ENCODE measurements at regions not wholly inside any gene's neighbourhood (a gene's known extent, or its start where the extent isn't known, plus 50 kb on each side); places are given as distances from the start of the nearest gene placed in this dataset.
A peak's percentile ranks its signal among the peaks of the same experiment; 100 is the strongest.
"Not testable (repeated sequence)": the region's sequence is repeated elsewhere in the genome, so short reads cannot be mapped to it uniquely, and the experiment has no call there.

DNA sequence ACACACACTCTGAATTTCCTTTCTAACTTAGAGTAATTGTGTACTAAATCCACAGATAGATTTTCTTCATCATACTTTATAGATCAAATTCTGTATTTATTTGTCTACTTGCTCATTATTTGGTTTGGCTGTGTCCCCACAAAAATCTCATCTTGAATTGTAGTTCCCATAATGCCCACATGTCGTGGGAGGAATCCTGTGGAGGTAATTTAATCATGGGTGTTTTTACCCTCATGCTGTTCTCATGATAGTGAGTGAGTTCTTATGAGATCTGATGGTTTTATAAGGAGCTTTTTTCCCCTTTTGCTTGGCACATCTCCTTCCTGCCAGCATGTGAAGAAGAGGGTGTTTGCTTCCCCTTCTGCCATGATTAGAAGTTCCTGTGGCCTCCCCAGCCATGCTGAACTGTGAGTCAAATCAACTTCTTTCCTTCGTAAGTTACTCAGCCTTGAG, 198.3 kb upstream of the TGFBR2 start:
- DNase-seq (ENCODE audit: low read depth in 4 of 4, low spot score in 3 of 4) = no peak

DNA sequence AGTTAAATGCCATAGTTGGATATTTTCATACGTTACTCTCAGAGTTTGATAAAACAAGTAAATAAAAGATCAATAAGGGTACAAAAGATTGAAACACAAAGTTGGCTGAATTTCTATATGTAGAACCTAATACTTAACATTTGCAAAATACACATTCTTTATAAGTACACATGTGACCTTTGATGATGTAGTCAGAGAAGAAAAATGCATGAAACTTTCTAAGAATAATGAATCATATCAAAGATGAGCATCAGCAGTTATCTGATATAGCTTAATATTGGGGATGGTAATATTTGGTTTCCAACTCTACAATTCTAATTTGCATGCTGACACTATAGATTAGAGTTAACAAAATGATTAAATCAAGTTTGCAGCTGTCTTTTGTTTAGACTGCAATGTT, 188.0 kb upstream of the TGFBR2 start:
- DNase-seq (ENCODE audit: low read depth in 4 of 4, low spot score in 3 of 4) = no peak

DNA sequence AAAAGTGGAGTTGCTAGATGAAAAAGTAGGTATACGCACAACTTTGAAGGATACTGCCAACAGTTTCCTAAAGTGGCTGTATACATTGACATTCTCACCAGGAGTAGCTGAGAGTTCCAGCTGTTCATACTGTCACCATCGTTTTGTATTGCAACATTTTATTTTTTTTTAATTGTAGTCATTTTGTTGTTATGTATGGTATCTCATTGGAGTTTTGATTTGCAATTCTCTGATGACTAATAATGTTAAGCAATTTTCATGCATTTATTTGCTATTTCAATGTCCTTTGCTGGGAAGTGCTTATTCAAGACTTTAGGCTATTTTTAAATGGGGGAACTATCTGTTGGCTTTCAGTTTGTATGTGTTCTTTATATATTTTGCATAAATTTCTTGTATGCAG, 185.1 kb upstream of the TGFBR2 start:
- DNase-seq (ENCODE audit: low read depth in 4 of 4, low spot score in 3 of 4) = no peak

DNA sequence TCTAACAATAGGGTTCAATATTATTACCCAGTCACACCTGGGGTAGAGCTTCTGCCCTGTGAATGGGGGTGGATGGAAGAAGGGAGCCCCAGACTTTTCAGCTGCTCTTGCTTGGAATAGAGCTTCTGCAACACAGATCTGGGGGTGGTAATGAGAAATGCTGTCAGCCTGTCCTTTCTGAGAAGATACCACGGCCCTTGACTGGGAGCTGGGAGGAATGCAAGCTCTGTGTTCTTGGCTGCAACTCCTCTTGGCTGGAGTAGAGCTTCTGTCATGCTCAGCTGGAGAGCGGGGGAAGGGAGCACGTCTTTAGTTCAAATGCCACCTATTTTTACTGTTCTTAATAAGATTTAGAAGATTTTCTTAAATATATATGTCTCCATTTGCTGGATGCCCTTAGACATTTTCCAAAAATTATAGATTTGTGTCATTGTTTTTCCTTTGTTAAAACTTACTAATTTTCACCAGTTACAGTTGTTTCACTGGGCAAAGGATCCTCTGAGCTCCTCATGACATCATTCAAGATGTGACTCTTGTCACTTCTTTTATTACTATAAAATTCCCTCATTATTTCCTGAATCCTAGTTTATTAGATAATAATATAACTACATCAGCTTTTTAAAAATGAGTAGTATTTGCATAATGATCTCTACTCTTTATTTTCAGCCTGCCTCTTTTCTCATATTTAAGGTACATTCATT, 180.0 kb upstream of the TGFBR2 start:
- DNase-seq (ENCODE audit: low read depth in 4 of 4, low spot score in 3 of 4) = no peak

DNA sequence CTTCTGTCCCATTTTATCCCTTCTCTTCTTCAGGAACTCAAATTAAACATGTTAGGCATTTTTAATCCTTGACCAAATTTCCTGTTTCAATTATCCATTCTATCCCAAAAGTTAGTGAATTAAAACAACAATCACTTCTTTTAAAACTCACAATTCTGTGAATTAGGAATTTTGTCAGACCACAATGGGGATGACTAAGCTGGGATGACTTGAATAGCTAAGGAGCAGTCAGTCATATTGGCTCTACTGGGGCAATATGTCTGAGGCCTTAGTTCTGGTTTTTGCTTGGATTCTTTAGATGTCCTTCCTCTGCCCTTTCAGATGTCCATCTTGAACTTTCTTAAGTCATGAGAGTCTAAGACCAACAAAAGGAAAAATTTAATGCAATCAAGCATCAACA, 178.2 kb upstream of the TGFBR2 start:
- DNase-seq (ENCODE audit: low read depth in 4 of 4, low spot score in 3 of 4) = no peak

DNA sequence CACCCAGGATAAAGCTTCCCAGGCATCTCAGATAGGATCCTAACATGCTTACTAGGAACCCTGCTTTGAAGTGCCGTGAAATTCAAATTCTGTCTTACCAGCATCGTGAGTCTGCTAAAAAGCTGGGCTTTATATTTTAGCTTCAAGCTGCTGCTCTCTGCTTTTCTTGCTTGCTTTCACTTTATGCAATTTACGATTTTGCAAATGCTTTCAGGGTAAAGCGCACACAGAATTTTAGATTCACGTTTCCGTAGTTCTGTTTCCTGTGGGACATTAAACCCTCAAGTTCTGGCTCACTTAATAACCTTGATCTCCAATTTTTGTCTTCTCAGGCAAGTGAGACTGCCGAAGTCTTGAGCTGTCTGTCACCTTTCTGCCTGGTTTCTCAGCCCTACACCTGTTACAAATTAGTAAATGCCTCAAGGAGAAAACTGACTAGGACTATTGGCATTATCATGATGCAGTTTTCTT, 170.5 kb upstream of the TGFBR2 start:
- DNase-seq (ENCODE audit: low read depth in 4 of 4, low spot score in 3 of 4) = no peak

DNA sequence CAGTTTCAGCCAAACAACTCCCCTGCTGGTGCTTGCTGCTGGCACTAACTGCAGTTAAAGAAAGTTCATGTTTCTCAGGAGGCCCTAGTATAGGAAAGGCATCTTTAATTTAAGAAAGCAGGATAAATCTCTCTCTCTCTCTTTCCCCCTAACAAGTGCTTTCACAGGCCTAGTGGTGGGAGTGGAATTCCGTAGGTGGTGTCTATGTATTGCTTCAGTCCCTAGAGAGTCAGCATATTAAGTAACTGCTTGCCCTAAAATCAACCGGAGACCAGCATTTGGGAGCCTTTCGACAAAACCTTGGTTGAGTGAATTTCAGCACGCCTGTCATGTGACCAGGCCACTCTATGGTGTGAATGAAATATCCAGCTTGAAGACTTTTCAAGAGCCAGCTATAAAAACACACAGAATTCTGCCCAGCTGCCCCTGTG, 169.2 kb upstream of the TGFBR2 start:
- DNase-seq (ENCODE audit: low read depth in 4 of 4, low spot score in 3 of 4) = peak in 1 of 4 donors; percentile 24

DNA sequence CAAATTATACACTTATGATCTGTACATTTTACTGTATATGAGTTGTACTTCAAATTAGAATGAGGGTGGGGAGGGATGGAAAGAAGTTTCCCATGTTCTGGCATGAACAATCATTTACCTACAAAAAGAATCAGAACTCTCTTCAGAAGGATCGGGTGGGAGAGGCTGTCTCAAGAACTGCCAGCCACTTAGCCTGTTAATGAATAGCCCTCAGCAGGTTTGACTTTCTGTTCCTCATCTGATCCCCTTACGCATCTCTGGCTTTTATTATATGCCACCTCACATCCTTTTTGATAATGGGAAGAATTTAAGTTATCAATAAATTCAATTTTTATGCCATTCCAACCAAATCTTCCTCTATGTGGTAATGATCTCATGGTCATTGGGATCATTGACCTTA, 168.3 kb upstream of the TGFBR2 start:
- no peak for DNase-seq (ENCODE audit: low read depth in 4 of 4, low spot score in 3 of 4)

DNA sequence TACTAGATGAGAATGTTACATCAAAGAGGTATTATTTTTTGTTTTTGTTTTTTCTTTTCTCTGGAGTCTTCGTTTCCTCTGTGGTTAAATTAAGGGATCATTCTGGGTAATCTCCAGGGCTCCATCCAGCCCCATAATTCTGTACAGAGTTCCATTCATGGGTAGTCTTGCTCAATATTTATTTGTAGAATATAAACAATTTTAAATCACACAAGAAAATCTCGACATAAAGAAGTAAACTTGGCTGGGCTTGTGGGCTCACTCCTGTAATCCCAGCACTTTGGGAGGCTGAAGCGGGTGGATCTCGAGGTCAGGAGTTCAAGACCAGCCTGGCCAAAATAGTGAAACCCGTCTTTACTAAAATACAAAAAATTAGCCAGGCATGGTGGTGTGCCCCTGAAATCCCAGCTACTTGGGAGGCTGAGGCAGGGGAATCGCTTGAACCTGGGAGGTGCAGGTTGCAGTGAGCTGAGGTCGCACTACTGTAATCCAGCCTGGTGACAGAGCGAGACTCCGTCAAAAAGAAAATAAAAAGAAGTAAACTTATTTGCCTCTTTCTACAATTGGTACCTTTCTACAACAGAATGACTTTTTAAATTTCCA, 166.8 kb upstream of the TGFBR2 start:
- no peak for DNase-seq (ENCODE audit: low read depth in 4 of 4, low spot score in 3 of 4)

DNA sequence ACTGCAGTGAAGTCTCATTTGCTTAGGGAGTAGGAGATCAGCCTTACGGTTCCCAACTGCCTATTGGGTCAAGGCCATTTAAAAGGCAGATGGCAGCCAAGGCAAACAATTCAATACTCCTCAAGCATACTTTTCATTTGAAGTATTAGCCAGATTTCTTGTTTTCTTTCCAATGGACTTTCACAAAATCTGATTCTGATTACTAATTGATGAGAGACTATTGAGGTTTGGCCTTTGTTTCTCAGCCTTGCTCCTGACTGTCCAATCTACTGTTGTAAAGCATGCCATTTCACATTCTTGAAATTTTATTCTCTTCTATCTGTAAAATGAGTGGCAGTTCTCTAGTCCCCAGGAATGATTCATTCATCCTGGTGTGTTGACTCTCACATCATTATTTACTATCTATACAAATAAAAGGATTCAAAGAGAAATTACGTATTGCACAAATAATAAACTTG, 166.2 kb upstream of the TGFBR2 start:
- no peak for DNase-seq (ENCODE audit: low read depth in 4 of 4, low spot score in 3 of 4)

DNA sequence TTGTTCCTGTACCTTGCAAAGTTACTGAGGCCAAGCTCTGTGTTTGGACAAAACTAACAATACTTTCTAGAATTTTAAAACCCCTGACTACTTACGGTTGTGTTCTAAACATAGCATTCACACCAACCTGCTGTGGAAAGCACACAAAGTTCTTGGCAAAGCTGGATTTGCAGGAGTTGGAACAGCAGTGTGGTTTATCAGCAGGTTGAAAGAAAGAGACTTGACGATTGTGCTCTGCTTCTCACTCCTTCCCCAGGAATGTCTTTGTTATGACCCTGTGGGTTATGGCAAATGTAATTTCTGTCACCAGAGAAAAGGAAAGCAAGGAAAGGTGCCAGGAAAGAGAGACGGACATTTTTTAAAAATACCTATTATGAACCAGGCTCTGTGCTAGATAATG, 165.5 kb upstream of the TGFBR2 start:
- DNase-seq (ENCODE audit: low read depth in 4 of 4, low spot score in 3 of 4) = no peak

DNA sequence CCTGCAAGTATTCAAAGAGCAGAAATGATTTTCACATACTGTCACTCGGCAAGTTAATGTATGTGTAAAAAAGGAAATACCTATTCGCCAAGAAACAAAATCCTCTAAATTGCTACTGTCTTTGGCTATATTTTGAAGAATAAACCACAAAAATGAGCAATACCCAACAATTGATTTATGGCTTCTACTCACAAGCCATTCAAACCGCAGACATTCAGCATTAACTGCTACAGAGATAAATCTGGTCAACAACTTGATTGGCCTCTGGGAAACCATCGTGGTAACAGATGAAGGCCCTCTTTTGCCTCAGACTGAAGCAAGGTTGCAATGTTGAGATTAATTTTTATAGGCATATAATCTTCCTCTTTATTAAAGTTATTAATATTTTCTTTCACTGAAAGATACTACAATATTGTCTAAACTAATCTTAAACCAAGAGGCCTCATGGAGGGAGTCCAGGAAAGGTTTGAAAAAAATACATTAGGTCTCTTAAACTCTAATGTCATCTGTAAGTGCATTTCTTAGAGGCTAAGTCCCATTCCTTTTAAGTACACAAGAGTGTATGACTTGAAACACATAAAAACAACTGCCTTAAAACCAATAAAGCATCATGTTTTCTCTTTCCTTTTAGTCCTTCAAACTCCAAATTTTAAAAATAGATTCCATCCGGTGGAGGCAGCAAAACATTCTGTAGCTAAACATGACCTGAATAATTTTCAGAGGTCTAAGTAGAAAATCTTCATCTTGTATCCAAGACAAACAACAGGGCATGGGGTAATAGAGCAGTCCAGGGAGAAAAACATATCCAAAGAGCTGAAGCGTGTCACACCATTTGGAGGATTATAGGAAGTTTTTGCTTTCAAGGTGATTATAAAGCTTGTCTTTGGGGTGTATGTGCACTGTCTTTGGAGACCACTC, 162.4 kb upstream of the TGFBR2 start:
- DNase-seq (ENCODE audit: low read depth in 4 of 4, low spot score in 3 of 4) = no peak

DNA sequence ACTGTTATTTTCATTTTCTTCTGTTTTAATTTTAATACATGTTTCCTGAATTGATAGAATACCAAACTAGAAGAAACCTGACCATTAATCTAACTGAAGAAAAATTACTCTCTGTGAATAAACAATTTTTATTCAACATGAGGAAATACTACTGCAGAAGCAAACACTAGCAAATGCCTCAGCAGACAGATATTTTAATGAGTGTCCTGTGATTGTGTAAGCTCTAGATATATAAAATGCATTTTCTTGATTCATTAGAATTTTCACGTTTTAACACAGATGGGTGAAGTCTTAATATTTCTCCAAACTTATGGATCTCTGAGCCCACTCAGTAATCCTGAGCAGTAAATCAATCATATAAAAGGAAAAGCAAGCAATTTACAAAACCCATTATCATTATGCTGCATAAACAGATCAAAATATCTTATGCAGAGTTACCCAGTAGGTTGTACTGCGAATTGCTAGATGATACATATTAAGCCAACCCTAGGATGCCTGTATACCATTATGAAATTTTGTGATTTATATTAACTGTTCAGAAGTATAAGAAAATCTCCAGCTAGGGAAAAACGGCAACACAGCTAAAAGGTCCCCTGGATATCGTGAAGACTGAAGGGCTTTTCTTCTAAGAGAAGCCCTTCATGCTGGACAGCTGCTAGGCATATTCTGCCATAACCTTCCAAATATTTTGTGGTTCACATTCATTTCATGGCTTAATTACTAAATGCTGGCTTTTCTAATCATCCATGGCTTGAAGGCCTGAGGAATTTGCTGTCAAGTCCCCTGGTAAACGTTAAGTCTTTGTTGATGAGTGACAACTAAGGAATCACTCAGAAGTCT, 157.7 kb upstream of the TGFBR2 start:
- no peak for DNase-seq (ENCODE audit: low read depth in 4 of 4, low spot score in 3 of 4)

DNA sequence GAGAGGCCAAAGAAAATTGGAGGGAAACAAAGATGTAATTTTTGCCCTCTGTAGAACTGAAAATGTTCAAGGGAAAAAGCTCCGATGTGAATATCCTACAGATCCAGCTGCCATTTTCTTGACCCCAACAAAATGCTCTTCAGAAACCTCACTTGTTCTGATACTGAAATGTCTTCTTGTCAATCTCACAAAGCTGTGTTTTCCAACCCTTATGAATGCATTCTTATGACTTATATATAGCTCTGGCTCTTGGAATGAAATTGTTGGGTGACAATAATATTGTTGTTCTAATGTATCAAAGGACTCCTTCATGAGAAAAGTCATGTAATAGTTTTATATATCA, 157.1 kb upstream of the TGFBR2 start:
- no peak for DNase-seq (ENCODE audit: low read depth in 4 of 4, low spot score in 3 of 4)

DNA sequence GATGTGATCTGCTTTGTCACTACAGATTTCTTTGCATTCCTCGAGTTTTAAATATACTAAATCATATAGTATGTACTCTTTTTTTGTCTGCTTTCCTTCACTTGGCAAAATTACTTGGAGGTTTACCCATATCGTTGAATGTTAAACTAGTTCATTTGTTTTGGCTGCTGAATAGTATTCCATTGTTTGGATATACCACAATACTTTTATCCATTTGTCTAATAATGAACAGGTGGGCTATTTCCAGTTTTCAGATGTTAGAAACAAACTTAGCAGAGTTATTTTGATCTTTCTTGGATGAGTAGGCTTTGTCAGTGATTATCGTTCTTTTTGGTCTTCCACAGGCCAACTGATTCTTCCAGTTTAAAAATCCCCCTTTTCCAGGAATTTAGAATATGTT, 154.0 kb upstream of the TGFBR2 start:
- no peak for DNase-seq (ENCODE audit: low read depth in 4 of 4, low spot score in 3 of 4)

DNA sequence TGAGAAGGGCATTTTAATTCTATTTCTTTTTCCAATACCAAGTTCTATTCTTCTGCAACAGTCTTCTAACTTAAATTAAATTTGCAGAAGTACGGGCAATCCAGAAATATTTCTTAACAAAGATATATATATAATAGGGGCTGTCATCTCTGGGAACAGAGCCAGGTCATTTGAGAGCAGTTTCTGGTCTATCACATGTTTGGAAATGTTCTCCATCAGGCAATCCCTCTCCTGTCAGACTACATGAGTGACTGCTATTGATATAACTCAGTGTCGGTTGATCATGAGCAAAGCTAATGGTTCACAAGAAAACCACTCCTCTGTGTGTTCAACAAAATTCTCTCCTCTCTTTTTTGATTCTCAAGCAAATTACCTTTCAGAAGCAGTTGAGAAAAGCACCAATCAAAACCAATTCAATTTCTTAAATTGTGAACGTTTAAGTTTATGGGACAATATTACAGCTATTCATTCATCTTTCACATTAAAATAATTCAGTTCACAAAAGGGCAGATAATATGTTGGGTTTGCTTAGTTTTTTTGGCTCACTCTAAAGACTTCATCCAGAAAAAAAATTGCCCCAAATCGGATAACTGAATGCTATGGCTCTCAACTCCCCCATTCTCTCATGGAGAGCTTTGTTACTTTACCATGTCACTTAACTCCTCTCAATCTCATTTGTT, 152.9 kb upstream of the TGFBR2 start:
- DNase-seq (ENCODE audit: low read depth in 4 of 4, low spot score in 3 of 4) = no peak

DNA sequence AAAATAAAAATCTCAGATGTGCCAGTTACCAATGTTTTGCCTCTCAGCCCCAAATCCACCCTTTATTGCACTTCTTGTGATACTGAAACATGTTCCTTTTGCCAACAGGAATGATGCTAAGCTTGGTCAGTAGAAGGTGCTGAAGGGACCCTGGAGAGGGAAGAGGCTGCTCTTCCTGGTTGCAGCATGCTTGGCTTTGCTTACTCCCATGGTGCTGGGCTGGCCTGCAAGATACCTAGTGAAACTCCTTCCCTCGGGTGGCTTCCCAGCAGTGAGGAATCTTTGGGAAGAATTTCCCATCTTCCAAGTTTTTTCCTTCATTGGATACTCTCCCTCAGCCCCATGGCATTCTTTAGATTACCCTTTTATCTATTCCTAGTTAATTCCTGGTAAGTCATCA, 151.8 kb upstream of the TGFBR2 start:
- DNase-seq (ENCODE audit: low read depth in 4 of 4, low spot score in 3 of 4) = no peak

DNA sequence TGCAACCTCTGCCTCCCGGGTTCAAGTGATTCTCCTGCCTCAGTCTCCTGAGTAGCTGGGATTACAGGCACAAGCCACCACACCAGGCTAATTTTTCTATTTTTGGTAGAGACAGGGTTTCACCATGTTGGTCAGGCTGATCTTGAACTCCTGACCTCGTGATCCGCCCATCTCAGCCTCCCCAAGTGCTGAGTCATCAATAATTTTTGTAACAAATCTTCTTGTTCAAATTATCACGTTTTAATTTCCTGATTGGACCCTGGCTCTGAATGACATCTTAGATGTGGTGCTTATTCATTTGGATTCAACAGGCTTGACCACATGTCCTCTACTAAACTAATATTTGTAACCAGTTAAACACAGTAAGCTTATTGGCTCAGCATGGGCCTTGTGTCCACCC, 151.3 kb upstream of the TGFBR2 start:
- not testable (repeated sequence) for DNase-seq (ENCODE audit: low read depth in 4 of 4, low spot score in 3 of 4)

DNA sequence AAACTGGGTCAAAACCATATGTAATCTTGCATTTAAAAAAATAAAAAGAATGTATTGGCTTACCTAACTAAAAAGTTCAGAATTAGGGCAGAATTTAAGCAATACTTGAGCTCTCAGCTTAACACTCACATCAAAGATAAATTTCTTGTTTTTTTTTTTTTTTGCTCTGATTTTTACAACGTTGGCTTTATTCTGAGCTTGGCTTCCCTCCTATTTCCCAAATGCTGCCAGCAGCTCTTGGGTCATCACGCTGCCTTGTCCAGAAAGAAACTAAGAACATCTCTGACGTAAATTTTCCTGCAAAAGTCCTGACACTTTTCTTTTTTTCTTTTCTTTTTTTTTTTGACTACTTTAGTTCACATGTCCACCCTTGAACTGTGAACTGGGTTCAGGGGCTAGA, 150.6 kb upstream of the TGFBR2 start:
- no peak for DNase-seq (ENCODE audit: low read depth in 4 of 4, low spot score in 3 of 4)

DNA sequence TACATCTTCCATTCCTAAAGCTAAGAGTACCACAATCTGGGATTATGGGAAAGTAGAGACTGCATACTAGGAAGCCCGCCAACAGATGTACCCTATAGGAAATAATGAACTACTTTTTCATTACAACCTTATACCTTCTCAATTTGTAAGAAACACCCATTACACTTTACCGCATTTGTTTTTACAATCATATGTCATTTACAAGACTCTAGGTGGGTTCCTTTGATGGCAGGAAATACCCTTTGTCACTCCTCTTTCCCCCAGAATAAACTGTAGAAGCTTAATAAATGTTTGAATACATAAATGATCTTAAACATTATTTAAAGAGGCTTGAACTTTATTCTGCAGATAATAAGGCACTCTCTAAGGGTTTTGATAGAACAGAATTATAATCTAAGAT, 150.1 kb upstream of the TGFBR2 start:
- no peak for DNase-seq (ENCODE audit: low read depth in 4 of 4, low spot score in 3 of 4)
